IMR-90 (cell line): ENCODE measurements at regions not wholly inside any gene's neighbourhood (a gene's known extent, or its start where the extent isn't known, plus 50 kb on each side); places are given as distances from the start of the nearest gene placed in this dataset.
A peak's percentile ranks its signal among the peaks of the same experiment; 100 is the strongest.

Source experiments
- ATAC-seq: fragments of 200-7000 bp; cut with Tn5 transposase; 2 replicates; pipeline ENCODE4 v1.9.1; 2020; ENCODE audit warnings: low read depth, mild to moderate bottlenecking, moderate library complexity
- BruUV-seq: library from RNA; stranded (reverse); fragments of 400-500 nt; replicated peaks from 2 replicates; lab custom pipeline; 2021; lab: Mats Ljungman, UMichigan
- CTCF ChIA-PET: fragments of 300-600 bp; formaldehyde crosslinking; extraction: SDS; loops from one replicate; lab custom pipeline; 2021; ENCODE audit warnings: antibody characterized with exemption; lab: Yijun Ruan, JAX
- POLR2A ChIA-PET: fragments of 300-600 bp; sonication (Branson Sonifier 250); formaldehyde crosslinking; loops from one replicate; lab custom pipeline; 2022; ENCODE audit warnings: antibody characterized with exemption; ENCODE audit not compliant: unreplicated experiment; lab: Charles Lee
- DNase-seq: peaks from one replicate; pipeline ENCODE4 v3.0.0; 2013
- H2AFZ ChIP-seq: replicated peaks from 2 replicates; pipeline ENCODE3; 2013; ENCODE audit warnings: low read length, mild to moderate bottlenecking; ENCODE audit not compliant: poor library complexity
- H2AK5ac ChIP-seq: 2 replicates; pipeline ENCODE4 v1.6.1; 2013; ENCODE audit warnings: low read depth, low read length, inconsistent platforms
- H2AK9ac ChIP-seq: replicated peaks from 2 replicates; pipeline ENCODE3; 2013; ENCODE audit warnings: mild to moderate bottlenecking, low read depth, low read length, moderate library complexity; ENCODE audit not compliant: poor library complexity
- H2BK120ac ChIP-seq: 2 replicates; pipeline ENCODE4 v1.6.1; 2013; ENCODE audit warnings: low read depth, low read length, inconsistent platforms
- H2BK15ac ChIP-seq: 3 replicates; pipeline ENCODE4 v1.6.1; 2013; ENCODE audit warnings: low read depth, low read length, inconsistent platforms
- H2BK20ac ChIP-seq: 2 replicates; pipeline ENCODE4 v1.6.1; 2013; ENCODE audit warnings: low read depth, mild to moderate bottlenecking, inconsistent platforms, low read length, moderate library complexity
- H2BK5ac ChIP-seq: 2 replicates; pipeline ENCODE4 v1.6.1; 2013; ENCODE audit warnings: mild to moderate bottlenecking, low read depth, low read length, inconsistent platforms; ENCODE audit not compliant: poor library complexity, severe bottlenecking
- H3K14ac ChIP-seq: replicated peaks from 2 replicates; pipeline ENCODE4 v1.6.1; 2013; ENCODE audit warnings: low read depth, low read length, inconsistent platforms
- H3K18ac ChIP-seq: 2 replicates; pipeline ENCODE4 v1.6.1; 2013; ENCODE audit warnings: low read depth, low read length, control low read depth
- H3K23ac ChIP-seq: 2 replicates; pipeline ENCODE4 v1.6.1; 2013; ENCODE audit warnings: low read depth, low read length, inconsistent platforms
- H3K27ac ChIP-seq: 2 replicates; pipeline ENCODE4 v1.5.1; 2013; ENCODE audit warnings: mild to moderate bottlenecking, control low read depth, low read length; ENCODE audit not compliant: insufficient read depth
- H3K27me3 ChIP-seq: 2 replicates; pipeline ENCODE4 v1.6.1; 2013; ENCODE audit warnings: low read length; ENCODE audit not compliant: control insufficient read depth, insufficient read depth
- H3K36me3 ChIP-seq: 2 replicates; pipeline ENCODE4 v1.6.1; 2013; ENCODE audit warnings: low read length, mixed read lengths; ENCODE audit not compliant: control insufficient read depth, insufficient read depth
- H3K4ac ChIP-seq: 2 replicates; pipeline ENCODE4 v1.6.1; 2013; ENCODE audit warnings: low read depth, low read length, inconsistent platforms
- H3K4me1 ChIP-seq: 2 replicates; pipeline ENCODE4 v1.6.1; 2013; ENCODE audit warnings: low read length, mixed read lengths; ENCODE audit not compliant: control insufficient read depth, insufficient read depth
- H3K4me2 ChIP-seq: 2 replicates; pipeline ENCODE4 v1.6.1; 2013; ENCODE audit warnings: low read depth, mild to moderate bottlenecking, control low read depth, low read length, moderate library complexity
- H3K4me3 ChIP-seq: 2 replicates; pipeline ENCODE4 v1.5.1; 2013; ENCODE audit warnings: low read depth, mild to moderate bottlenecking, control low read depth, low read length, moderate library complexity; ENCODE audit not compliant: insufficient read depth
- H3K56ac ChIP-seq: 2 replicates; pipeline ENCODE4 v1.6.1; 2013; ENCODE audit warnings: low read length, inconsistent platforms; ENCODE audit not compliant: insufficient read depth; ENCODE audit errors: extremely low read depth
- H3K79me1 ChIP-seq, 2 experiments: 2 replicates each; pipeline ENCODE4 v1.6.1; 2013; ENCODE audit warnings: low read length in 2 of 2, inconsistent platforms in 1 of 2, low read depth in 1 of 2
- H3K9ac ChIP-seq: 2 replicates; pipeline ENCODE4 v1.6.1; 2013; ENCODE audit warnings: low read depth, low read length, control low read depth
- H3K9me1 ChIP-seq: 2 replicates; pipeline ENCODE4 v1.6.1; 2013; ENCODE audit warnings: low read length, inconsistent platforms; ENCODE audit not compliant: insufficient read depth
- H3K9me3 ChIP-seq: 2 replicates; pipeline ENCODE4 v1.6.1; 2013; ENCODE audit warnings: low read length; ENCODE audit not compliant: control insufficient read depth, insufficient read depth
- H4K20me1 ChIP-seq: 2 replicates; pipeline ENCODE4 v1.6.1; 2013; ENCODE audit warnings: low read length, inconsistent platforms; ENCODE audit not compliant: insufficient read depth
- H4K5ac ChIP-seq: 2 replicates; pipeline ENCODE4 v1.6.1; 2013; ENCODE audit warnings: mild to moderate bottlenecking, low read depth, low read length, control low read depth
- H4K8ac ChIP-seq, 2 experiments: 2 replicates each; pipeline ENCODE4 v1.6.1; 2013; ENCODE audit warnings: low read depth in 2 of 2, low read length in 2 of 2, control low read depth in 1 of 2, inconsistent platforms in 1 of 2
- H4K91ac ChIP-seq: 2 replicates; pipeline ENCODE4 v1.6.1; 2013; ENCODE audit warnings: low read depth, low read length, inconsistent platforms; ENCODE audit not compliant: insufficient read depth
- BHLHE40 ChIP-seq: fragments of 150-350 bp; IDR thresholded peaks from 2 replicates; pipeline ENCODE4 v1.6.1; 2016; ENCODE audit warnings: mild to moderate bottlenecking, low read depth, low read length
- ELK1 ChIP-seq: fragments of 150-350 bp; IDR thresholded peaks from 2 replicates; pipeline ENCODE4 v1.6.1; 2016; ENCODE audit warnings: low read depth, mild to moderate bottlenecking, low read length, moderate library complexity, borderline replicate concordance
- NFE2L2 ChIP-seq: fragments of 150-350 bp; IDR thresholded peaks from 2 replicates; pipeline ENCODE4 v1.6.1; 2016; ENCODE audit warnings: low read depth, mild to moderate bottlenecking, low read length
- RAD21 ChIP-seq: IDR thresholded peaks from 2 replicates; pipeline ENCODE4 v1.6.1; 2012; ENCODE audit warnings: low read length, improper control_type of control experiment
- RFX5 ChIP-seq: IDR thresholded peaks from 2 replicates; pipeline ENCODE4 v1.8.0; 2012; ENCODE audit warnings: low read depth, mild to moderate bottlenecking, low read length, moderate library complexity
- WGBS, 2 experiments: methylation state at CpG; one replicate each; pipeline versions ENCODE4 v1.1.5 to v1.1.7; 2013; ENCODE audit warnings: missing lambda C conversion rate in 2 of 2; ENCODE audit not compliant: insufficient read length in 1 of 2; ENCODE audit errors: extremely low coverage in 2 of 2; 5-methylcytosine and 5-hydroxymethylcytosine counted together
- dilution Hi-C: fragments of 300-500 bp; cut with HindIII; formaldehyde crosslinking; loops from one replicate; pipeline ENCODE4 v1.14.3; 2018; ENCODE audit warnings: low sequenced_read_pairs; ENCODE audit not compliant: unreplicated experiment
- in situ Hi-C: fragments of 300-500 bp; cut with MboI; formaldehyde crosslinking; loops from 3 replicates; pipeline ENCODE4 v1.14.3; 2019; ENCODE audit warnings: low sequenced_read_pairs, inconsistent platforms, mixed read lengths
- intact Hi-C: fragments of 100-400 bp; cut with micrococcal nuclease; formaldehyde crosslinking; loops from 2 replicates; pipeline ENCODE4 v1.10.0; 2022

DNA sequence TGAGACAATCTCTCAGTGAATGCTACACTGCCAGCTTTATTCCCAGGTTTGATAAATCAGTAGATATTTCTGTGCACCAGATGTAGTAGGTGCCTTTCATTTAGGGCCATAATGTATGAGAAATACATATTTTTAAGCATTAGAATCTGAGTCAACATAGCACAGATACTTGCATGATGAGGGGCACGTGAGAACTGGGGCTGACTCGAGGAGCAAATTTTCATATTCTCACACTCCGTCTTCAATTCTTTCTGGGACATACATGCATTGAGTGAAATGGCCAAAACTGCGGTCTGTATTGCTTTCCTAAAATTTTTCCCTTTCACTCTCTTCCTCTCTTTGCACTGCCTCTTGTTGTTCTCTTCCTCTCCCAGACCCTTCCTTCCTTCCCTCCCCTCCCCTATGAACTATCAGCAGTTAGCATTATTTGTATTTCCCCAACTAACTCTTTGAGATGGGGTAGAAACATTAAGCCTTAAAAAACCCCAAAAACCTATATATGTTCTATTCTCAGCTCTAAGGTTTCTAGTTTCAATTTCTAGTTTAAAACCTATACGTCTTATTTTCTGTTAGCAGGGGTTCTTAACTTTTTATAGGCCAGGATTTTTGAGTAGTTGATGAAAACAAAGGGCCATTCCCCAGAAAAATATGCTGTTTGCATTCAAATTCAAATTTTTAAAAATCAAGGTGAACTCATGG is 289.1 kb downstream of the PTBP2 start:
- H3K14ac ChIP-seq: no peak overlapping the region
- no peak for ATAC-seq
- H3K27me3 ChIP-seq: no peaks in the 10 kb centered on the region
- H3K4me1 ChIP-seq: peaks cover 2% of the 10 kb centered on the region
- H4K20me1 ChIP-seq: no peaks in the 10 kb centered on the region
- WGBS, 2 experiments: no CpG with 5 or more reads among the region's 5 CpGs
- H4K5ac ChIP-seq: no peak overlapping the region
- no peak overlapping the region for H3K23ac ChIP-seq
- no peak overlapping the region for H2BK15ac ChIP-seq
- no peaks in the 10 kb centered on the region for H3K9me3 ChIP-seq
- in situ Hi-C loops (no loop called here), dilution Hi-C loops (no loop called here), intact Hi-C loops (no loop called here)
- H3K9me1 ChIP-seq: no peaks in the 10 kb centered on the region
- H2BK5ac ChIP-seq: no peak overlapping the region
- ChIA-PET POLR2A (no interaction called here), CTCF (interaction anchor here (0.6 kb wide), 1 partner anchor 497 kb away, joined by 3 read pairs; no protein-coding TSS in a partner anchor)
- H3K4me3 ChIP-seq: no peak overlapping the region
- no peaks in the 10 kb centered on the region for H3K36me3 ChIP-seq
- peak; percentile 35 for DNase-seq
- no peak overlapping the region for H4K91ac ChIP-seq
- no peak overlapping the region for H2AK9ac ChIP-seq
- no peak overlapping the region for H3K27ac ChIP-seq
- no TSS peak for BruUV-seq
- H2BK20ac ChIP-seq: no peak overlapping the region
- no peak overlapping the region for H2BK120ac ChIP-seq
- no peak overlapping the region for H3K56ac ChIP-seq
- H2AFZ ChIP-seq: no peak overlapping the region
- no peaks in the 10 kb centered on the region for H3K79me1 ChIP-seq
- H3K9ac ChIP-seq: no peak overlapping the region
- TF ChIP-seq RAD21: no peak
- TF ChIP-seq RFX5: no peak
- TF ChIP-seq NFE2L2: no peak
- TF ChIP-seq ELK1: no peak
- peak; percentile 39; the same call in 1 of the 2 replicates for TF ChIP-seq BHLHE40
- no peak overlapping the region for H4K8ac ChIP-seq
- H3K18ac ChIP-seq: no peak overlapping the region
- no peak overlapping the region for H3K4ac ChIP-seq
- H3K4me2 ChIP-seq: no peak overlapping the region
- no peak overlapping the region for H2AK5ac ChIP-seq
